ENCODE measurements at regions not wholly inside any gene's neighbourhood (a gene's known extent, or its start where the extent isn't known, plus 50 kb on each side); places are given as distances from the start of the nearest gene placed in this dataset.

GRCh38 chr11:70645537-70645936, 247.2 kb downstream of the CTTN start (continued):
- TF ChIP-seq REST (IDR thresholded peaks at IDR 0.05; ENCODE audit: borderline replicate concordance) (no peak), MXI1 (conservative IDR thresholded peaks at IDR 0.05; ENCODE audit: poor library complexity, severe bottlenecking) (no peak), POLR2AphosphoS5 (IDR thresholded peaks at IDR 0.05) (no peak)

- Histone ChIP-seq H4K20me1 (ENCODE audit: insufficient read depth) (no peaks in the 10 kb centered on the region), H3K4me3 (ENCODE audit: low read length) (no peak overlapping the region), H3K27ac (ENCODE audit: low read length) (no peak overlapping the region), H3K27me3 (ENCODE audit: insufficient read depth, low read depth, low read length) (no peaks in the 10 kb centered on the region), H3K79me2 (replicated peaks; ENCODE audit: insufficient read depth, low read length) (peaks cover 17% of the 10 kb centered on the region), H3K36me3 (ENCODE audit: insufficient read depth, low read length) (peaks cover 4% of the 10 kb centered on the region), H3K4me2 (ENCODE audit: low read length) (no peak overlapping the region), H3K9ac (ENCODE audit: low read length) (no peak overlapping the region), H3K9me3 (ENCODE audit: low read length) (peaks cover 5% of the 10 kb centered on the region), H2AFZ (ENCODE audit: low read depth, low read length) (no peak overlapping the region), H3F3A (ENCODE audit: insufficient read depth, low read length, poor library complexity, severe bottlenecking) (no peaks in the 10 kb centered on the region), H3K9me2 (ENCODE audit: insufficient read depth, low read length) (no peaks in the 10 kb centered on the region)
- no peak for TF ChIP-seq CTCF (IDR thresholded peaks at IDR 0.05; ENCODE audit: poor library complexity, severe bottlenecking)
- no peak for TF ChIP-seq REST (IDR thresholded peaks at IDR 0.05; ENCODE audit: borderline replicate concordance)
- no peak for TF ChIP-seq POLR2AphosphoS5 (IDR thresholded peaks at IDR 0.05)
- TF ChIP-seq EP300 (conservative IDR thresholded peaks at IDR 0.05; ENCODE audit: poor library complexity, severe bottlenecking): no peak
- no peak for TF ChIP-seq SMC3 (conservative IDR thresholded peaks at IDR 0.05; ENCODE audit: poor library complexity)
- TF ChIP-seq EZH2 (IDR thresholded peaks at IDR 0.05; ENCODE audit: borderline replicate concordance, insufficient read depth, low read length, poor library complexity, severe bottlenecking): no peak
These were observed 248.1 kb downstream of the CTTN start for GRCh38 chr11:70646272-70647049.
